Transverse colon (tissue), 4 donors: ENCODE measurements at regions not wholly inside any gene's neighbourhood (a gene's known extent, or its start where the extent isn't known, plus 50 kb on each side); places are given as distances from the start of the nearest gene placed in this dataset.

Experiments
- EP300 ChIP-seq: sonication (generic); formaldehyde crosslinking; IDR thresholded peaks from one replicate; pipeline ENCODE4 v1.6.1; 2017; ENCODE audit warnings: antibody characterized with exemption, low read depth
- POLR2A ChIP-seq: fragments of 450-650 bp; IDR thresholded peaks from one replicate; pipeline ENCODE4 v1.6.1; 2016; ENCODE audit warnings: antibody characterized with exemption, mild to moderate bottlenecking, moderate library complexity
- POLR2AphosphoS5 ChIP-seq, 3 donors: sonication (generic); formaldehyde crosslinking; IDR thresholded peaks; one replicate each; pipeline ENCODE4 v1.6.1; 2016; ENCODE audit warnings: antibody characterized with exemption in 3 of 3
- TF ChIP-seq, protein P1 (sequence below), 5 experiments: fragments of 200-600 bp in 3 of 5; fragments of 450-650 bp in 2 of 5; sonication (generic) in 3 of 5; IDR thresholded peaks; 1 replicate in 2 of 5; 2 replicates in 3 of 5; pipeline ENCODE4 v1.5.1; 2016 to 2017; ENCODE audit warnings: antibody characterized with exemption in 5 of 5, inconsistent platforms in 3 of 5, mild to moderate bottlenecking in 2 of 5, moderate library complexity in 1 of 5

DNA sequence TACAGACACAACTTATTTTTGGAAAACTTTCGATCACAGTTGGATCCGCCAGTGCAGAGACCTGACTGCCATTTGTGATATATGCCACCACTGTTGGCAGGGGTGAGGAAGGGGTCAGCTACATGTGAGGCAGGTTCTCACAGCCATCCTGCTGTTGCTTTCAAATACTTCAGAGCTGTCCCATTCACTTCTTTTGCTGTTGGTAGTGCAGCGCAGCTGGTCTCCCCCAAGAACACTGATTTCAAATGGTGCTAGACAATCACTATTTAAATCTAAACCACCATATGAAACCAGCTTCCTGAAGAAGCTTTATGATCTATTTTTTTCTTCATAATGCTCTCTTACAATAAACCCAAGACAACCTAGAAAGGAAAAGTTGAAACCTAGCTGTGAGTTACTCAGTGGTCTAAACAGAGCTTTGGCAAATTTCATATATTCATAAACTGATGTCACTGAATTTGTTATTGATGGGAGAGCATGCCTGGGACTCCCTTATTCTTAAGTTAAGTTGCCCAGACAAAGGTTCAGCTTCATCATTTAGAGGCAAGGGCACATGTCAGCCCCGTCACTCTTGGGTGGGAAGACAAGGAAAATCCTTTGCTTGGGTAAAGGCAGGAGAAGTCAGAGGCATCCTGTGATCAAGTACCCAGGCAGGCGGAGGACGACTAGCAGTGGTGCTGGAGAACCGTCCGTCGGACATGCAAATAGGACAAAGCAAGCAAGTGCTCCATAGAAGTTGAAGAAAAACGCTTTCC, 143.4 kb upstream of the KLF14 start:
- no peak for TF ChIP-seq POLR2AphosphoS5 (IDR thresholded peaks at IDR 0.05)
- no peak for TF ChIP-seq POLR2A
- TF ChIP-seq, protein P1, sequence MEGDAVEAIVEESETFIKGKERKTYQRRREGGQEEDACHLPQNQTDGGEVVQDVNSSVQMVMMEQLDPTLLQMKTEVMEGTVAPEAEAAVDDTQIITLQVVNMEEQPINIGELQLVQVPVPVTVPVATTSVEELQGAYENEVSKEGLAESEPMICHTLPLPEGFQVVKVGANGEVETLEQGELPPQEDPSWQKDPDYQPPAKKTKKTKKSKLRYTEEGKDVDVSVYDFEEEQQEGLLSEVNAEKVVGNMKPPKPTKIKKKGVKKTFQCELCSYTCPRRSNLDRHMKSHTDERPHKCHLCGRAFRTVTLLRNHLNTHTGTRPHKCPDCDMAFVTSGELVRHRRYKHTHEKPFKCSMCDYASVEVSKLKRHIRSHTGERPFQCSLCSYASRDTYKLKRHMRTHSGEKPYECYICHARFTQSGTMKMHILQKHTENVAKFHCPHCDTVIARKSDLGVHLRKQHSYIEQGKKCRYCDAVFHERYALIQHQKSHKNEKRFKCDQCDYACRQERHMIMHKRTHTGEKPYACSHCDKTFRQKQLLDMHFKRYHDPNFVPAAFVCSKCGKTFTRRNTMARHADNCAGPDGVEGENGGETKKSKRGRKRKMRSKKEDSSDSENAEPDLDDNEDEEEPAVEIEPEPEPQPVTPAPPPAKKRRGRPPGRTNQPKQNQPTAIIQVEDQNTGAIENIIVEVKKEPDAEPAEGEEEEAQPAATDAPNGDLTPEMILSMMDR (IDR thresholded peaks at IDR 0.05) = no peak
- no peak for TF ChIP-seq EP300
